K562 (cell line): ENCODE measurements at regions not wholly inside any gene's neighbourhood (a gene's known extent, or its start where the extent isn't known, plus 50 kb on each side); places are given as distances from the start of the nearest gene placed in this dataset.

ENCODE experiments used
- BDP1 ChIP-seq: IDR thresholded peaks from 3 replicates; pipeline ENCODE4 v1.6.1; 2011; ENCODE audit not compliant: insufficient read length, insufficient read depth
- CREBBP ChIP-seq: IDR thresholded peaks from one replicate; pipeline ENCODE4 v1.6.1; 2012; ENCODE audit warnings: low read depth, mild to moderate bottlenecking, control low read depth, inconsistent platforms, low read length
- FOXM1 ChIP-seq, 2 experiments: fragments of 450-650 bp in 1 of 2; sonication (generic) in 1 of 2; formaldehyde crosslinking in 1 of 2; IDR thresholded peaks; 2 replicates each; pipeline versions ENCODE4 v1.6.1 to v1.9.0; 2017 to 2022; ENCODE audit warnings: low read depth in 2 of 2, mild to moderate bottlenecking in 2 of 2, missing genetic modification reagents in 1 of 2, moderate library complexity in 1 of 2
- FOXO4 ChIP-seq: fragments of 450-650 bp; formaldehyde crosslinking; IDR thresholded peaks from 2 replicates; pipeline ENCODE4 v1.4.0; 2020; ENCODE audit warnings: mild to moderate bottlenecking, moderate library complexity
- IRF2 ChIP-seq: sonication (generic); formaldehyde crosslinking; IDR thresholded peaks from 2 replicates; pipeline ENCODE4 v1.8.1; 2022; ENCODE audit warnings: mild to moderate bottlenecking, missing genetic modification reagents
- JUN ChIP-seq, 2 experiments: sonication (generic) in 1 of 2; formaldehyde crosslinking in 1 of 2; IDR thresholded peaks; 2 replicates each; pipeline versions ENCODE4 v1.6.1 to v1.8.0; 2012 to 2022; ENCODE audit warnings: borderline replicate concordance in 2 of 2, mild to moderate bottlenecking in 2 of 2, improper control_type of control experiment in 1 of 2, low read depth in 1 of 2, low read length in 1 of 2, missing genetic modification reagents in 1 of 2
- KLF1 ChIP-seq: fragments of 450-650 bp; IDR thresholded peaks from 2 replicates; pipeline ENCODE4 v1.6.1; 2016; ENCODE audit warnings: missing genetic modification characterization, missing compliant biosample characterization
- KLF10 ChIP-seq: fragments of 250-450 bp; sonication (Bioruptor Pico); IDR thresholded peaks from 2 replicates; pipeline ENCODE4 v1.6.1; 2021; ENCODE audit warnings: matching md5 sums
- MAFG ChIP-seq: fragments of 450-650 bp; conservative IDR thresholded peaks from 2 replicates; pipeline ENCODE4 v1.6.1; 2016; ENCODE audit warnings: missing genetic modification characterization, missing compliant biosample characterization
- MXI1 ChIP-seq: IDR thresholded peaks from 2 replicates; pipeline ENCODE4 v1.6.1; 2011; ENCODE audit warnings: low read depth, mild to moderate bottlenecking, improper control_type of control experiment, low read length
- NFIC ChIP-seq: fragments of 450-650 bp; IDR thresholded peaks from 2 replicates; pipeline ENCODE4 v1.6.1; 2017; ENCODE audit warnings: mild to moderate bottlenecking, inconsistent platforms
- NR2C2 ChIP-seq, 2 experiments: fragments of 200-800 bp in 1 of 2; sonication (Bioruptor generic) in 1 of 2; sonication (generic) in 1 of 2; formaldehyde crosslinking in 1 of 2; IDR thresholded peaks; 2 replicates each; pipeline versions ENCODE4 v1.6.1 to v1.8.0; 2016 to 2022; ENCODE audit warnings: mild to moderate bottlenecking in 1 of 2, missing compliant biosample characterization in 1 of 2, missing genetic modification characterization in 1 of 2, missing genetic modification reagents in 1 of 2
- PHTF2 ChIP-seq: fragments of 250-450 bp; sonication (Bioruptor Pico); IDR thresholded peaks from 2 replicates; pipeline ENCODE4 v1.5.0; 2021; ENCODE audit warnings: mild to moderate bottlenecking
- SAP30 ChIP-seq: fragments of 200-600 bp; sonication (generic); IDR thresholded peaks from 2 replicates; pipeline ENCODE4 v1.6.1; 2012; ENCODE audit warnings: borderline replicate concordance, low read depth, mild to moderate bottlenecking, moderate library complexity, low read length, control low read depth, inconsistent platforms; ENCODE audit not compliant: insufficient read depth, poor library complexity, severe bottlenecking
- SP2 ChIP-seq: IDR thresholded peaks from 2 replicates; pipeline ENCODE4 v1.6.1; 2011; ENCODE audit warnings: mild to moderate bottlenecking, low read depth, low read length, moderate library complexity; ENCODE audit not compliant: poor library complexity, severe bottlenecking; ENCODE audit errors: extremely low read depth
- STAG1 ChIP-seq: sonication (generic); formaldehyde crosslinking; IDR thresholded peaks from 2 replicates; pipeline ENCODE4 v1.5.0; 2020; ENCODE audit warnings: missing genetic modification reagents, borderline replicate concordance
- TBL1XR1 ChIP-seq, 2 experiments: IDR thresholded peaks; 2 replicates each; pipeline ENCODE4 v1.6.1; 2012; ENCODE audit warnings: improper control_type of control experiment in 2 of 2, low read length in 2 of 2, mild to moderate bottlenecking in 1 of 2
- TCF7 ChIP-seq: sonication (generic); IDR thresholded peaks from 2 replicates; pipeline ENCODE4 v1.6.1; 2016; ENCODE audit warnings: antibody characterized with exemption, borderline replicate concordance
- XRCC4 ChIP-seq: IDR thresholded peaks from one replicate; pipeline ENCODE4 v1.6.1; 2011; ENCODE audit not compliant: insufficient read depth, insufficient read length; ENCODE audit errors: extremely low read depth
- ZC3H8 ChIP-seq: fragments of 450-650 bp; IDR thresholded peaks from 2 replicates; pipeline ENCODE4 v1.6.1; 2017
- ZNF121 ChIP-seq: sonication (generic); formaldehyde crosslinking; conservative IDR thresholded peaks from 2 replicates; pipeline ENCODE4 v1.8.0; 2022; ENCODE audit warnings: missing genetic modification reagents
- ZNF280A ChIP-seq: fragments of 450-650 bp; IDR thresholded peaks from 2 replicates; pipeline ENCODE4 v1.6.1; 2018; ENCODE audit warnings: mild to moderate bottlenecking, low read depth; ENCODE audit not compliant: partially characterized antibody
- ZNF436 ChIP-seq: fragments of 250-450, 450-650 bp; sonication (Bioruptor Pico); formaldehyde crosslinking; IDR thresholded peaks from 2 replicates; pipeline ENCODE4 v1.7.0; 2020; ENCODE audit warnings: mild to moderate bottlenecking
- TF ChIP-seq, protein P1 (sequence below): sonication (generic); formaldehyde crosslinking; IDR thresholded peaks from 2 replicates; pipeline ENCODE4 v1.9.0; 2022; ENCODE audit warnings: mild to moderate bottlenecking, missing genetic modification reagents

- TF ChIP-seq FOXO4 (CRISPR knock-in tag) (no peak), TCF7 (no peak), KLF10 (CRISPR knock-in tag) (no peak), CREBBP (no peak), TBL1XR1 (IDR thresholded peaks at IDR 0.05; ENCODE audit: low read length in 2 of 2) (peak in 1 of 2 experiments; percentile 43; a peak in 1 of 4 replicates), ZC3H8 (no peak), NR2C2 (CRISPR knock-in tag; IDR thresholded peaks at IDR 0.05) (peak; percentile 35; the same call in 1 of the 2 replicates), NR2C2 (tag; IDR thresholded peaks at IDR 0.05) (peak; percentile 83), ZNF121 (CRISPR knock-in tag) (no peak), IRF2 (CRISPR knock-in tag) (no peak), BDP1 (no peak), MAFG (tag) (no peak), MXI1 (0 out of 2 replicates have a peak, but pooled peaks have one; percentile 20), XRCC4 (no peak), NFIC (peak; percentile 98), KLF1 (no peak), SAP30 (peak; percentile 22), STAG1 (CRISPR knock-in tag) (no peak), ZNF436 (CRISPR knock-in tag) (no peak), ZNF280A (no peak), SP2 (peak; percentile 48), JUN (IDR thresholded peaks at IDR 0.05; ENCODE audit: borderline replicate concordance, low read depth, low read length) (peak; percentile 19; the same call in 1 of the 2 replicates), JUN (CRISPR knock-in tag; IDR thresholded peaks at IDR 0.05; ENCODE audit: borderline replicate concordance) (no peak), FOXM1 (IDR thresholded peaks at IDR 0.05; ENCODE audit: low read depth) (no peak), FOXM1 (CRISPR knock-in tag; IDR thresholded peaks at IDR 0.05; ENCODE audit: low read depth) (no peak), PHTF2 (no peak)
- TF ChIP-seq, protein P1, sequence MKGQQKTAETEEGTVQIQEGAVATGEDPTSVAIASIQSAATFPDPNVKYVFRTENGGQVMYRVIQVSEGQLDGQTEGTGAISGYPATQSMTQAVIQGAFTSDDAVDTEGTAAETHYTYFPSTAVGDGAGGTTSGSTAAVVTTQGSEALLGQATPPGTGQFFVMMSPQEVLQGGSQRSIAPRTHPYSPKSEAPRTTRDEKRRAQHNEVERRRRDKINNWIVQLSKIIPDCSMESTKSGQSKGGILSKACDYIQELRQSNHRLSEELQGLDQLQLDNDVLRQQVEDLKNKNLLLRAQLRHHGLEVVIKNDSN, result no peak
Measured at GRCh38 chr2:64751286-64752260, 97.9 kb upstream of the SERTAD2 start (continued).
